ENCODE measurements at regions not wholly inside any gene's neighbourhood (a gene's known extent, or its start where the extent isn't known, plus 50 kb on each side); places are given as distances from the start of the nearest gene placed in this dataset.

- TF ChIP-seq POLR2AphosphoS5 (IDR thresholded peaks at IDR 0.05) (no peak), CTCF (IDR thresholded peaks at IDR 0.05) (no peak), POLR2A (IDR thresholded peaks at IDR 0.05) (no peak)
Measured at GRCh38 chr16:80314042-80314441, 226.8 kb upstream of the DYNLRB2 start.
